MM.1S (cell line): ENCODE measurements at regions not wholly inside any gene's neighbourhood (a gene's known extent, or its start where the extent isn't known, plus 50 kb on each side); places are given as distances from the start of the nearest gene placed in this dataset.

Experiments used
- DNase-seq: peaks from one replicate; pipeline ENCODE4 v3.0.0-alpha.2; 2015
- H2AFZ ChIP-seq: fragments of 300-600 bp; sonication (generic); 2 replicates; pipeline ENCODE4 v1.6.0; 2016; ENCODE audit warnings: antibody characterized with exemption, low read length
- H3F3A ChIP-seq: fragments of 300-600 bp; sonication (generic); 2 replicates; pipeline ENCODE4 v1.6.1; 2016; ENCODE audit warnings: mild to moderate bottlenecking, antibody characterized with exemption, low read length, moderate library complexity, mixed read lengths; ENCODE audit not compliant: insufficient read depth
- H3K27ac ChIP-seq: fragments of 300-600 bp; sonication (generic); 2 replicates; pipeline ENCODE4 v1.5.1; 2016; ENCODE audit warnings: mild to moderate bottlenecking, low read length
- H3K27me3 ChIP-seq: fragments of 300-600 bp; sonication (generic); replicated peaks from 2 replicates; pipeline ENCODE4 v1.6.0; 2016; ENCODE audit warnings: low read length; ENCODE audit not compliant: insufficient read depth
- H3K36me3 ChIP-seq: fragments of 300-600 bp; sonication (generic); replicated peaks from 2 replicates; pipeline ENCODE4 v1.6.1; 2016; ENCODE audit warnings: mild to moderate bottlenecking, low read length, mixed read lengths; ENCODE audit not compliant: insufficient read depth
- H3K4me1 ChIP-seq: fragments of 300-600 bp; sonication (generic); 2 replicates; pipeline ENCODE4 v1.6.1; 2016; ENCODE audit warnings: low read length, mixed read lengths
- H3K4me2 ChIP-seq: fragments of 300-600 bp; sonication (generic); 2 replicates; pipeline ENCODE4 v1.6.0; 2016; ENCODE audit warnings: low read depth, low read length
- H3K4me3 ChIP-seq: fragments of 300-600 bp; sonication (generic); 2 replicates; pipeline ENCODE4 v1.5.1; 2016; ENCODE audit warnings: low read length, mixed read lengths
- H3K79me2 ChIP-seq: fragments of 300-600 bp; sonication (generic); 2 replicates; pipeline ENCODE4 v1.6.1; 2016; ENCODE audit warnings: mixed run types, low read length, mixed read lengths
- H3K9ac ChIP-seq: fragments of 300-600 bp; sonication (generic); 2 replicates; pipeline ENCODE4 v1.6.1; 2016; ENCODE audit warnings: low read length, mixed read lengths
- H3K9me2 ChIP-seq: fragments of 300-600 bp; sonication (generic); replicated peaks from 2 replicates; pipeline ENCODE4 v1.6.1; 2016; ENCODE audit warnings: mild to moderate bottlenecking, low read length, mixed read lengths; ENCODE audit not compliant: insufficient read depth
- H3K9me3 ChIP-seq: fragments of 300-600 bp; sonication (generic); replicated peaks from 2 replicates; pipeline ENCODE4 v1.6.1; 2016; ENCODE audit warnings: mild to moderate bottlenecking, low read length, mixed read lengths; ENCODE audit not compliant: insufficient read depth
- H4K20me1 ChIP-seq: fragments of 300-600 bp; sonication (generic); 2 replicates; pipeline ENCODE4 v1.6.1; 2016; ENCODE audit warnings: mild to moderate bottlenecking, low read length, moderate library complexity, mixed read lengths; ENCODE audit not compliant: insufficient read depth
- EZH2 ChIP-seq: fragments of 300-600 bp; sonication (generic); optimal IDR thresholded peaks from 2 replicates; pipeline ENCODE3; 2017; ENCODE audit warnings: low read depth, mild to moderate bottlenecking, antibody characterized with exemption, low read length, mixed read lengths
- EZH2phosphoT487 ChIP-seq: fragments of 300-600 bp; sonication (generic); IDR thresholded peaks from 2 replicates; pipeline ENCODE4 v1.6.1; 2018; ENCODE audit warnings: antibody characterized with exemption, low read length
- TF ChIP-seq, protein P1 (sequence below): fragments of 300-600 bp; sonication (generic); IDR thresholded peaks from 2 replicates; pipeline ENCODE4 v1.5.1; 2016; ENCODE audit warnings: antibody characterized with exemption, low read length, mixed read lengths

DNA sequence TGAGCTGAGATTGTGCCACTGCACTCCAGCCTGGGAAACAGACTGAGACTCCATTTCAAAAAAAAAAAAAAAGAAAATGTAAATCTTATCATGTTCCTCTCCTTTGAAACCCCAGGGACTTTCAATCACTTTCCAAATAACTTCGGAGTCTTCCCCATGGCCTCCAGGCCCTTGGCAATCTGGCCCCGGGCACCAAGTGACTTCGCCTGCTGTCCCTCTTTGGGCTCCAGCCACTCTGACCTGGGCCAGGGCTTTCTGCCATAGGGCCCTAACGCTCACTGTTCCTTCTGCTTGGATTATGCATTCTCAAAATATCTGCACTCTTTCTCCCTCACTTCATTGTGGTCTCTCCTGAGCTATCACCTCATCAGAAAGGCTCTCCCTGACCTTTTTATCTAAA, 260.9 kb downstream of the KLF13 start:
- H3F3A ChIP-seq, result no peaks in the 10 kb centered on the region
- DNase-seq, result no peak
- H3K9me2 ChIP-seq, result no peaks in the 10 kb centered on the region
- H3K27ac ChIP-seq, result no peak overlapping the region
- H4K20me1 ChIP-seq, result no peaks in the 10 kb centered on the region
- no peak overlapping the region for H3K9ac ChIP-seq
- H3K4me3 ChIP-seq, result no peak overlapping the region
- H2AFZ ChIP-seq, result no peak overlapping the region
- H3K79me2 ChIP-seq, result no peaks in the 10 kb centered on the region
- no peaks in the 10 kb centered on the region for H3K9me3 ChIP-seq
- TF ChIP-seq EZH2phosphoT487, result no peak
- no peaks in the 10 kb centered on the region for H3K27me3 ChIP-seq
- H3K4me1 ChIP-seq, result no peaks in the 10 kb centered on the region
- H3K36me3 ChIP-seq, result no peaks in the 10 kb centered on the region
- no peak overlapping the region for H3K4me2 ChIP-seq

DNA sequence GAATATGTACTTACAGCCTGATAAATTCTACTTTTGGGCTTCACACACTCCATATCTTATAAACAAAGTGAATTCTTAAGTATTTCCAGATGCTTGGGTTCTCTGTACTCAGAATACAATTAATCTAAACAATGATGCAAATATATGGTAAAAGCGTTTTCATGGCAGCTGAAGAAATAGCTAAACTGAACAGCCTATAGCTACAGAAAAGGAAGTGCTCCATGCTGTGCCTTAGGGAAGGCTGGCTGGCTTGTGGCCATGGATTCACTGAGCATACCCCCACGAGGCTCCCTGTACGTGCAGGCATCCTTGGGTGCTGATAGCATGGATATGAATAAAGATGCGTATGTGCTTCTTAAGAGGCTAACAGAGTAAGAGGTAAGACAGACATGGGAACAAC, 264.0 kb downstream of the KLF13 start:
- Histone ChIP-seq H3K9me3 (no peaks in the 10 kb centered on the region), H3K79me2 (no peaks in the 10 kb centered on the region), H3K27ac (no peak overlapping the region), H3K4me2 (no peak overlapping the region), H2AFZ (no peak overlapping the region), H3K4me3 (no peak overlapping the region), H3F3A (no peaks in the 10 kb centered on the region), H3K9me2 (no peaks in the 10 kb centered on the region), H3K27me3 (no peaks in the 10 kb centered on the region), H4K20me1 (no peaks in the 10 kb centered on the region), H3K36me3 (no peaks in the 10 kb centered on the region), H3K4me1 (no peaks in the 10 kb centered on the region), H3K9ac (no peak overlapping the region)
- TF ChIP-seq EZH2 (no peak), EZH2phosphoT487 (no peak)
- TF ChIP-seq, protein P1, sequence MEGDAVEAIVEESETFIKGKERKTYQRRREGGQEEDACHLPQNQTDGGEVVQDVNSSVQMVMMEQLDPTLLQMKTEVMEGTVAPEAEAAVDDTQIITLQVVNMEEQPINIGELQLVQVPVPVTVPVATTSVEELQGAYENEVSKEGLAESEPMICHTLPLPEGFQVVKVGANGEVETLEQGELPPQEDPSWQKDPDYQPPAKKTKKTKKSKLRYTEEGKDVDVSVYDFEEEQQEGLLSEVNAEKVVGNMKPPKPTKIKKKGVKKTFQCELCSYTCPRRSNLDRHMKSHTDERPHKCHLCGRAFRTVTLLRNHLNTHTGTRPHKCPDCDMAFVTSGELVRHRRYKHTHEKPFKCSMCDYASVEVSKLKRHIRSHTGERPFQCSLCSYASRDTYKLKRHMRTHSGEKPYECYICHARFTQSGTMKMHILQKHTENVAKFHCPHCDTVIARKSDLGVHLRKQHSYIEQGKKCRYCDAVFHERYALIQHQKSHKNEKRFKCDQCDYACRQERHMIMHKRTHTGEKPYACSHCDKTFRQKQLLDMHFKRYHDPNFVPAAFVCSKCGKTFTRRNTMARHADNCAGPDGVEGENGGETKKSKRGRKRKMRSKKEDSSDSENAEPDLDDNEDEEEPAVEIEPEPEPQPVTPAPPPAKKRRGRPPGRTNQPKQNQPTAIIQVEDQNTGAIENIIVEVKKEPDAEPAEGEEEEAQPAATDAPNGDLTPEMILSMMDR, result no peak
- no peak for DNase-seq

DNA sequence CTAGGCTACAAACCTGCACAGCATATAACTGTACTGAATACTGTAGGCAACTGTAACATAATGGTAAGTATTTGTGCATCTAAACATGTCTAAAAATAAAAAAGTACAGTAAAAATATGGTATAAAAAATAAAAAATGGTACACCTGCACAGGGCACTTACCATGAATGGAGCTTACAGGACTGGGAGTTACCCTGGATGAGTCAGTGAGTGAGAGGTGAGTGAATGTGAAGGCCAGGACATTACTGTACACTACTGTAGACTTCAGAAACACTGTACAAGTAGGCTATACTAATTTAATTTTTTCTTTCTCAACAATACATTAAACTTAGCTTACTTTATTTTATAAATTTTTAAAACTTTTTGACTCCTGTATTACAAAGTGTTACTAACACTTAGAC, 265.3 kb downstream of the KLF13 start:
- Histone ChIP-seq H2AFZ (no peak overlapping the region), H3F3A (no peaks in the 10 kb centered on the region), H4K20me1 (no peaks in the 10 kb centered on the region), H3K36me3 (no peaks in the 10 kb centered on the region), H3K9me3 (no peaks in the 10 kb centered on the region), H3K27ac (no peak overlapping the region), H3K9me2 (no peaks in the 10 kb centered on the region), H3K27me3 (no peaks in the 10 kb centered on the region), H3K4me2 (no peak overlapping the region), H3K79me2 (no peaks in the 10 kb centered on the region), H3K9ac (no peak overlapping the region), H3K4me3 (no peak overlapping the region), H3K4me1 (no peaks in the 10 kb centered on the region)
- DNase-seq, result no peak
- TF ChIP-seq EZH2, result no peak

DNA sequence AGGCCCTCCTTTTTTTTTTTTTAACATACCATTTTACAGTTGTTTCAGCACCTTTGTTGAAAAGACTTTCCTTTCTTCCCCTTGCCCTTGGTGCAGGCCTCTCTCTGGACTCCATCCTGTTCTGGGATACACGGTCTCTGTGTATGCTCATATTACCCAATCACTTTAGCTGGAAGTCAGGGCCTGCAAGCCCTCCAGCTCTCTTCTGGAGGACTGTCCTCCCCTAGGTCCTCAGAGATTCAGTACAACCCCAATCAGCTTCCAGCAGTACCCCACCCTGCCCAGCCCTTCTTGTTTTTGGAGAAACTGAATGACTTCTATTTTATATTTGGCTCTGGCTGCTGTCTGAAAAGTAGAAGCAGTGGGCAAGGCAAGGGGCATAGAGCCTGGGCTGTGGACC, 270.8 kb downstream of the KLF13 start:
- Histone ChIP-seq H3K36me3 (no peaks in the 10 kb centered on the region), H3K27me3 (no peaks in the 10 kb centered on the region), H4K20me1 (no peaks in the 10 kb centered on the region), H3K9ac (no peak overlapping the region), H3K9me2 (no peaks in the 10 kb centered on the region), H3K27ac (no peak overlapping the region), H3K9me3 (no peaks in the 10 kb centered on the region), H3F3A (no peaks in the 10 kb centered on the region), H2AFZ (no peak overlapping the region), H3K4me1 (no peaks in the 10 kb centered on the region), H3K79me2 (no peaks in the 10 kb centered on the region), H3K4me3 (no peak overlapping the region), H3K4me2 (no peak overlapping the region)
- DNase-seq, result no peak
- TF ChIP-seq EZH2 (no peak), EZH2phosphoT487 (no peak)
- TF ChIP-seq, protein P1, result no peak
